ENCODE measurements at regions not wholly inside any gene's neighbourhood (a gene's known extent, or its start where the extent isn't known, plus 50 kb on each side); places are given as distances from the start of the nearest gene placed in this dataset.

DNA sequence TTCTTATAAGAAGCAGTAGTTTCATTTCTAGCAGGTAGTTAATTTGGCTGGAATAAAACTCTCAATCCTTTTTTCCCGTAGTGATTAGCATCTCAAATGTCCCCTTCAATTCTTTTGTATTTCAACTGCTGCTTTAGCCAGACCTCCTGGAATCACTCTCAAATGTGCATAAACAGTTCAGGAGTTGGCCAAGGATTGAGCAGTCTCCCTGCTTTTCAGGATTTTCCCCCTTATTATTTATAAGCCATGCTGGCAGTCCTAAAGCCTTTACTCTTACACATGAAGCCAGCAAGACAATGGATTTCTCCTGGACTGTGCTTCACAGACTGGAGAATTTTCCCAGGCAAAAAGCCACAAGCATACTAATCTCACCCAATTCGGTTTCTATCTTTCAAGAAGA lies 950.1 kb downstream of the VRK1 start:
- no peaks in the 10 kb centered on the region for H3K9me3 ChIP-seq (ENCODE audit: low read length)
- H2AFZ ChIP-seq (ENCODE audit: low read depth, low read length), result no peak overlapping the region
- no peaks in the 10 kb centered on the region for H3K36me3 ChIP-seq (ENCODE audit: insufficient read depth, low read length)
- no peak overlapping the region for H3K4me3 ChIP-seq (ENCODE audit: low read length)
- no peaks in the 10 kb centered on the region for H3K27me3 ChIP-seq (ENCODE audit: insufficient read depth, low read length)
- no peaks in the 10 kb centered on the region for H3K4me1 ChIP-seq (ENCODE audit: insufficient read depth, low read length)

DNA sequence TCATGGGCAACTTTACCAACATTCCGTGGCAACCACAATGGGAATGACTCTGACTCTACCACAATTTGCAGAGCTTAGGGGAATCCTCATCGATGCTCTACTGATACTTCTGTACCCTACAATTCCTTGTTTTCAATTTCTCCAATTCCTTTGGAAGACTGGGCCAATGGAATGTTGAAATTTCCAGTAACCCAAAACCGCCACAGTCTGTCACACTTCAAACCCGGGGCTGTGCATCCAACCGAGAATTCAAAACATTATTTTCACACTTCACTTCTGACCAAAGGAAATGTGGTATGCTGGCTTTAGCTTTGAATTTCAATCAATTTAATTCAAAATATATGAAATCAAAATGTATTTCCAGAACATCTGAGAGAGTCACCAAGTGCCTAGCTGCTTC lies 951.4 kb downstream of the VRK1 start:
- no peaks in the 10 kb centered on the region for H3K27me3 ChIP-seq (ENCODE audit: insufficient read depth, low read length)
- no peaks in the 10 kb centered on the region for H3K4me1 ChIP-seq (ENCODE audit: insufficient read depth, low read length)
- H2AFZ ChIP-seq (ENCODE audit: low read depth, low read length), result no peak overlapping the region
- no peak overlapping the region for H3K4me3 ChIP-seq (ENCODE audit: low read length)
- H3K9me3 ChIP-seq (ENCODE audit: low read length), result no peaks in the 10 kb centered on the region
- no peaks in the 10 kb centered on the region for H3K36me3 ChIP-seq (ENCODE audit: insufficient read depth, low read length)

DNA sequence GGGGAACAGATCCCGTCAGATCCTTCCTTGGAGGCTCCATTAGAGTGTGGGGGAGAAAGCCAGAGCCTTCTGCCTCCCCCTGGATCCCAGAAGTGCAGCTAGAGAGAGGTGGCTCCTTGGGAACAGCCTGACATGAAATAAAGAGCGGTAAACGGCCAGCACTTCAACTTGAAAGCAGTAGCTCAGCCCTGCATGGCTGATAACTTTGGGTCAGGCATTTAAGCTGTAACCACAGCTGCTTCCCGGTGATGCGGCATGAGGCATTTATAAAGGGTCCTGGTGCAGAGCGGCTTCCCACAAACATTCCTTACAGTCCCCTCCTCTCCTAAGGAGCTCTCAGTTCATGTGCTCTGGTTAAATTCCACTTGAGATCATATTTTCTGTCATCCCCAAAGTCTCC lies 960.3 kb downstream of the VRK1 start:
- Histone ChIP-seq H3K27me3 (ENCODE audit: insufficient read depth, low read length) (peaks cover 3% of the 10 kb centered on the region), H3K4me3 (ENCODE audit: low read length) (no peak overlapping the region), H3K4me1 (ENCODE audit: insufficient read depth, low read length) (no peaks in the 10 kb centered on the region), H2AFZ (ENCODE audit: low read depth, low read length) (no peak overlapping the region), H3K9me3 (ENCODE audit: low read length) (no peaks in the 10 kb centered on the region), H3K36me3 (ENCODE audit: insufficient read depth, low read length) (no peaks in the 10 kb centered on the region)

DNA sequence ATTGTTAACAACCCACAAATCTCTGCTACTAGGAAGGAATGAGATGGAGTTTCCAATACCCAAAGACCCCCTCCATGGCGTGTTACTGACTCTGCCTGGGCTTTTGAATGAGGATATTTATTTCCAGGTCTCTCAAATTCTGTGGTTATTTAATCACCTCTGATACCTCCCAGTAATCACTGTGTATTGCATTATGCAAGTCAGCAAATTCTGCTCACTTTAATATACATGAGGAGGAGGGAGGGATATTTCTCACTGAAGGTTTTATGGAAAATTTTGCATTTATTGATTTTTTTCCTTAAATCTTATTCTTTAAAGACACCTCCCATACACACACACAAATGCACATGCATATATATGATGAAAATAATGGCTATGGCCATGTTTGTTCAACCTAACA lies 962.9 kb downstream of the VRK1 start:
- Histone ChIP-seq H3K4me1 (ENCODE audit: insufficient read depth, low read length) (no peaks in the 10 kb centered on the region), H3K36me3 (ENCODE audit: insufficient read depth, low read length) (no peaks in the 10 kb centered on the region)

DNA sequence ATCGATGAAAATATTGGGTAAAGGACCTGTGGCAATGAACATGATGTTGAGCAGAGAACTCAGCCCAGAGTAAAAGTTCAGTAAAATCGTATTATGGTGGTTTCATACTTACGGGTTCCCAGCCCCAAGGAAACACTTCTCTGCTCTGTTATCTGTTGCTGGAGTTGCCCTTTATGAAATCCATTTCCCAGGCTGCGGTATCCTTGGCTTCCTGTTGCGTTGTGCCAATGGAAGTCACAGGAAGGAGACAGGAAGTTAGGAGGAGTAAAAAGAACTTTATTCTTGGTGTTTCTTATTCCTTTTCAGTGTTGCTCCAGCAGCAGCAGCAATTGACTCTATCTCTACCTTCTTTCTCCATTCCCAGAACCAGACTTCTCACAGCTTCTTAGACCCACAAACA lies 965.2 kb downstream of the VRK1 start:
- Histone ChIP-seq H2AFZ (ENCODE audit: low read depth, low read length) (no peak overlapping the region), H3K9me3 (ENCODE audit: low read length) (no peaks in the 10 kb centered on the region), H3K36me3 (ENCODE audit: insufficient read depth, low read length) (no peaks in the 10 kb centered on the region), H3K27me3 (ENCODE audit: insufficient read depth, low read length) (no peaks in the 10 kb centered on the region), H3K4me1 (ENCODE audit: insufficient read depth, low read length) (no peaks in the 10 kb centered on the region), H3K4me3 (ENCODE audit: low read length) (no peak overlapping the region)

More for the DNA sequence above, 962.9 kb downstream of the VRK1 start:
- H3K27me3 ChIP-seq (ENCODE audit: insufficient read depth, low read length), result peaks cover 3% of the 10 kb centered on the region
- H2AFZ ChIP-seq (ENCODE audit: low read depth, low read length), result no peak overlapping the region
- no peak overlapping the region for H3K4me3 ChIP-seq (ENCODE audit: low read length)
- no peaks in the 10 kb centered on the region for H3K9me3 ChIP-seq (ENCODE audit: low read length)

DNA sequence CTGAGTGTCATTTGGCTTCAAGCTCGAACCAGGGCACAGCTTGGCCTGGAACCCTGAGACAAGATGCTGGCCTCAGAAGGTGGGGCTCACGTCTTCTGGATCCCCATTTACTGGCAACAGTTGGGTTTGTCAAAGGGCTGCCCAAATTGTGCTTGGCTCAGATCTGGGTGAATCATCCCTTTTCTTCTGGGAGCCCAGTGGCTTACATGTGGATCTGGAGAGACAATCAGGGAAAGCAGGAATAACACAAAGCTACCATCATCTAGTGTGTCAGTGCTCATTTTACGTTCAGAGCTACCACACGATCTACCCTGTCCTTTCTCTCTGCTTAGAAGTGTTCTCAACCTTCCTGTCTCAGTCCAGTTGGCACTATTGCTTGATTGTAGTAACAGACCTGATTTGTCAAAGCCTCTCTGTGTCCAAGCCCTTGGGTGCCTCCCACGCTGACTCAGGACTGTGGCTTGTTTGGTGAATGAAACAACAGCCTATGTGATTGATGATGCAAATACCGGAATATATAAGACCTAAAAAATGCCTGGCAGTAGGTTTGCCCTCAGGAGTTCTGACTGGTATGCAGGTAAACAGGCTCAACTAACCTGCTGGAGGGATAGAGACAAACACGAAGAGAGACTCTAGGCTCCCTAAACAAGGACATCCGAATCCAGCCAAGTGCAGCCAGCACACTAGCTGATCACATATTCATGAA lies 974.3 kb downstream of the VRK1 start:
- no peaks in the 10 kb centered on the region for H3K27me3 ChIP-seq (ENCODE audit: insufficient read depth, low read length)
- no peak overlapping the region for H3K4me3 ChIP-seq (ENCODE audit: low read length)
- no peaks in the 10 kb centered on the region for H3K4me1 ChIP-seq (ENCODE audit: insufficient read depth, low read length)
- H2AFZ ChIP-seq (ENCODE audit: low read depth, low read length), result no peak overlapping the region
- no peaks in the 10 kb centered on the region for H3K36me3 ChIP-seq (ENCODE audit: insufficient read depth, low read length)
- no peaks in the 10 kb centered on the region for H3K9me3 ChIP-seq (ENCODE audit: low read length)

DNA sequence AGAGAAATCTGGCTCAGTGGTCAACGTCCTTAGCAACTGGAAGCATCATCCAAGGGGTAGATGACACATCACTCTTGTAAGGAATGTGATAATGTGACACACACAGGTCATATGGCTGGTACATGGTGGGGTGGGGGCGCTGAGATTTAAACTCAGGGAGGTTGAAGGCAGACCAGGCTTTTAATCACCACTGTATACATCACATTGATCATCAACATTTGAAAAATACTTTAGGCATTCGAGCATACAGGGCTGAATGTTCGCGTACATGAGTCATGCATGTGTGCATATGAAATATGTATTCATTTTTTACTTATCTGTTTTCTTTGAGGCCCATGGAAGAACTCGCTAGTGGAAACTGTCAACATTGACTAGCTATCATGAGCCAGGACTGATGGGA lies 976.4 kb downstream of the VRK1 start:
- no peak overlapping the region for H3K4me3 ChIP-seq (ENCODE audit: low read length)
- no peak overlapping the region for H2AFZ ChIP-seq (ENCODE audit: low read depth, low read length)
- H3K36me3 ChIP-seq (ENCODE audit: insufficient read depth, low read length), result no peaks in the 10 kb centered on the region
- no peaks in the 10 kb centered on the region for H3K27me3 ChIP-seq (ENCODE audit: insufficient read depth, low read length)
- no peaks in the 10 kb centered on the region for H3K4me1 ChIP-seq (ENCODE audit: insufficient read depth, low read length)
- H3K9me3 ChIP-seq (ENCODE audit: low read length), result no peaks in the 10 kb centered on the region

DNA sequence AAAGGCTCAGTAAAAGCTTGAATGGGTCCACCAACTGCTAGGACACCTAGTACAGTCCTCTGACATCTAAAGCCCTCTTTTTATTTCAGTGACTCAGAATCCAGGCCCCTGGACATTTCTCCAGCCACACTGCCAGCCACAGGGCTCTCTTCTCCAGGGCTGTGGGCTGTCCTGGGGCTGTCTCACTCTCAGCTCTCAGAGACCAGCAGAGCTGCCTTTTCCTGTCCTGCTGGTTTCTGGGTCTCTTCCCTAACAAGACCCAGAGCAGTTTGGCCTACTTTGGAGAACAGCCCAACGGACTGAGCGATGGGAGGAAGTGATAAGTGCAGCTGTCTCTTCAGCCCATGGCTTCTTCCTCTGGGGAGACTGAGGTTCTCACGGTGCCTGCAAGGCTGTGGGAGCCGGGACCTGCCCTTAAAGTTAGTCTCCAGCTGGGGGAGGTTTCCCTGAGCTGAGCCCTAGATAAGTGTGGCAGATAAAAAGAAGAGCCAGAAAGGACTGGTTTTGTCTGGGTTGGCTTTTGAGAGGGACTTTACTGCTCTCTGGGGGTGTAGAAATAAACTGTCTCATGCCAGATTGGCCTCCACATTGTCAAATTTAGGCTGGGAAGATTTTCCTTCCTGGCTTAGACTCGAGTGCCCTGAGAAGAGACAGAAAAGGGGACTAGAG lies 979.8 kb downstream of the VRK1 start:
- Histone ChIP-seq H3K36me3 (ENCODE audit: insufficient read depth, low read length) (no peaks in the 10 kb centered on the region), H3K4me3 (ENCODE audit: low read length) (no peak overlapping the region), H2AFZ (ENCODE audit: low read depth, low read length) (no peak overlapping the region), H3K9me3 (ENCODE audit: low read length) (no peaks in the 10 kb centered on the region), H3K4me1 (ENCODE audit: insufficient read depth, low read length) (no peaks in the 10 kb centered on the region), H3K27me3 (ENCODE audit: insufficient read depth, low read length) (no peaks in the 10 kb centered on the region)

DNA sequence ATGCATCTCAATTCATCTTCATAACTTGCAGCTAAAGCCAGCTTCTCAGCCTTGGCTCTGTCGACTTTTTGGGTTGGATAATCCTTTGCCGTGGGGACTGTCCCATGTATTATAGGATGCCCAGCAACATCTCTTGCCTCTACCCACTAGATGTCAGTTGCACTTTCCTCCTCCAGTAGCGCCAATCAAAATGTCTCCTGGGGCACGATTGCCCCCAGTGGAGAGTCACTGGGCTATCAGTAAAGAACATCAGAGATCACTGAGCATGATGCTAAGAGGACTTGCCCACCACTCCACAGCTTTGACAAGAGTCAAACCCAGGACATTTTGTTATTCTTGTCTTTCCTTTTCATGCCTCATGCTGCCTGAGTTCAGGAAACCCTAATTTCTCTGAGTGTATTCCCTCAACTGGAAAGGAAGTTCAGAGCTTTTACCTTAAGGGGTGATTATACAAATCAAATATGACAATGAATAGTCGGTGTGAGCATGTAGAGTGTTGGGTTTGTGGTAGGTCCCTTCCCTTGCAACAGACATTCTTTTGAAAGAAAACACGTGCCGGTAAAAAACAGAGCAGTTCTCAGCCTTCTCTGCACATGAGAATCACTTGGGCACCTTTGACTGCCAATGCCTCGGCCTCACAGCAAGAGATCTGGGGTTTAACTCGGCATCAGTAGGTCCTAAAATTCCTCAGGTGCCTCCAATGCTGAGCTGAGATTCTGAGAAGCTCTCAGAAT lies 980.6 kb downstream of the VRK1 start:
- H3K4me1 ChIP-seq (ENCODE audit: insufficient read depth, low read length), result no peaks in the 10 kb centered on the region
- no peak overlapping the region for H2AFZ ChIP-seq (ENCODE audit: low read depth, low read length)
- no peak overlapping the region for H3K4me3 ChIP-seq (ENCODE audit: low read length)
- no peaks in the 10 kb centered on the region for H3K27me3 ChIP-seq (ENCODE audit: insufficient read depth, low read length)
- no peaks in the 10 kb centered on the region for H3K9me3 ChIP-seq (ENCODE audit: low read length)
- H3K36me3 ChIP-seq (ENCODE audit: insufficient read depth, low read length), result no peaks in the 10 kb centered on the region

DNA sequence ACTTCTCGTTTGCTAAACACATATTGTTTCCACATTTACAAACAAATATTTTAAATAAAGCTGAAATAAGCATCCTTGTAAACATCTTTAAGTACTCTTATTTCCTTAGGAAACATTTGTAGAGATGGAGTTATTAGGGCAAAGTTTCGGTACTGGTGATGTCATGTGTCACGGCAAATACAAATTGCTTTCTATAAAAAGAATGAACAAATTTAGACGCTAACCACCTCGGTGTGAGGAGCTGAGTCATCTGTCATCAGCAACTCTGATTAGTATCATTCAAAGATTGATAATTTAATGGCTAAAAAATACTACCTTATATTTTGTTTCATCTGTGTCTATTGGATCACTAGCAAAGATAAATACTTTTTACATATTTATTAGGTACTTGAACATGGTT lies 982.0 kb downstream of the VRK1 start:
- H3K4me3 ChIP-seq (ENCODE audit: low read length), result no peak overlapping the region
- no peaks in the 10 kb centered on the region for H3K36me3 ChIP-seq (ENCODE audit: insufficient read depth, low read length)
- no peaks in the 10 kb centered on the region for H3K27me3 ChIP-seq (ENCODE audit: insufficient read depth, low read length)
- no peak overlapping the region for H2AFZ ChIP-seq (ENCODE audit: low read depth, low read length)
- no peaks in the 10 kb centered on the region for H3K4me1 ChIP-seq (ENCODE audit: insufficient read depth, low read length)
- no peaks in the 10 kb centered on the region for H3K9me3 ChIP-seq (ENCODE audit: low read length)

DNA sequence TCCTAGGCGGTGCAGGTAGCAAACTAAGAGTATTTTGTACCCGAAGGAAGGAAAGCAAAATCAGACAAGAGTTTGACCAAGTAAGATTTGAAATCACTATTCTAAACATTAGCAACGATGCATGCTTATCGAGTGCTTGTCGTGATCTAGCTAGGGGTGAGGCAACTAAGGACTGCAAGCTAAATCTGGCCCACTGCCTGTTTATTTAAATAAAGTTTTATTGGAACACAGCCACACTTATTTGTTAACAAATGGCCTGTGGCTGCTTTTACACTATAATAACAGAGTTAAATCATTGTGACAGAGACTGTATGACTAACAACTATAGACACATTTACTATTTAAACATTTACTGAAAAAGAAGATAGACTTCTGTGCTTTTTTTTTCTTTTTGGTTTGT lies 983.6 kb downstream of the VRK1 start:
- Histone ChIP-seq H3K9me3 (ENCODE audit: low read length) (no peaks in the 10 kb centered on the region), H2AFZ (ENCODE audit: low read depth, low read length) (no peak overlapping the region), H3K4me3 (ENCODE audit: low read length) (no peak overlapping the region), H3K27me3 (ENCODE audit: insufficient read depth, low read length) (no peaks in the 10 kb centered on the region), H3K4me1 (ENCODE audit: insufficient read depth, low read length) (no peaks in the 10 kb centered on the region), H3K36me3 (ENCODE audit: insufficient read depth, low read length) (no peaks in the 10 kb centered on the region)

DNA sequence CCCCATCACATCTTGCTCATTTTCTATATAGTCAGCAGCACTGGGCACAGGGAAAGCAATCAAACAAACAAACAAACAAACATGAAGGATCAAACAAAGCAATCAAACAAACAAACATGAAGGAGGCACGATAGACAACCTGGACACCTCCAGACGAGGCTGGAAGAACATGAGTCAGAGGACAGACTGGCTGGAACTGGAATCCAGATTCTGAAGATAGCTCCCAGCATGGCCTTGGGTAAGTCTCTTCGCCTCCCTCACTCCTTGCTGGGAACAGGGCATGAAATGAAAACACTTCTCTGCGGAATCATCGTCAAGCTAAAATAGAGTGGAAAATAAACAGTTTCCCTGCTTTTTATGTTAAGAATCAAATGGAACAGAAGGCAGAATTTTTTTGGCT lies 984.8 kb downstream of the VRK1 start:
- Histone ChIP-seq H3K36me3 (ENCODE audit: insufficient read depth, low read length) (no peaks in the 10 kb centered on the region), H3K4me3 (ENCODE audit: low read length) (no peak overlapping the region), H3K9me3 (ENCODE audit: low read length) (no peaks in the 10 kb centered on the region), H2AFZ (ENCODE audit: low read depth, low read length) (no peak overlapping the region), H3K27me3 (ENCODE audit: insufficient read depth, low read length) (no peaks in the 10 kb centered on the region), H3K4me1 (ENCODE audit: insufficient read depth, low read length) (no peaks in the 10 kb centered on the region)

DNA sequence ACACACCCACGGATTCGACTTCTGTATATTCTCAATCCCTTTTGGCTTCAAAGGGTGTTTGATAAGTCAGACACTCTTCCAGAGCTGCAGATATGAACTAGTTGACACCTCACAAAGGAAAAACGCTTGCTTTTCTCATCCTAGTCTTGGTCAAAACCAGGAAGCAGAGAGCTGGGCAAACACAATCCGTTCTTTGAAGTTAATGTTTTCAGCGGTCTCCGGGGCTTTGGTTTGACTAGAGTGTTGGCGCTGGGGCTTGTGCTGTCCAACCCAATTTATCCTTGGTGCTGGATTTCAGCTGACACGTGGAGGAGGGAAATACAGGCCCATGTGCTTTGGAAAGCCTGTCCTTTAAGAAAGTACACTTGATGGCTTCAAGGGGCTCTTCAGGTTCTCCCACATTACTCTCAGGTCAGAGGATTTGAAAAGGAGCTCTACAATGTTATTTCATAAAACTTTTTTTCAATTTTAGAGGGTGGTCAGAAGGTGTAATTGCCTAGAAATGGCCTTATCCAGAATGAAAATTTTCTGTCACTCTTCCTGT lies 985.8 kb downstream of the VRK1 start:
- Histone ChIP-seq H3K36me3 (ENCODE audit: insufficient read depth, low read length) (no peaks in the 10 kb centered on the region), H3K9me3 (ENCODE audit: low read length) (no peaks in the 10 kb centered on the region), H2AFZ (ENCODE audit: low read depth, low read length) (no peak overlapping the region)

More for the DNA sequence above, 985.8 kb downstream of the VRK1 start:
- Histone ChIP-seq H3K4me1 (ENCODE audit: insufficient read depth, low read length) (no peaks in the 10 kb centered on the region), H3K27me3 (ENCODE audit: insufficient read depth, low read length) (no peaks in the 10 kb centered on the region), H3K4me3 (ENCODE audit: low read length) (no peak overlapping the region)

Measured in neuron (in vitro differentiated cells).